HG03460 (cell line): ENCODE measurements at regions not wholly inside any gene's neighbourhood (a gene's known extent, or its start where the extent isn't known, plus 50 kb on each side); places are given as distances from the start of the nearest gene placed in this dataset.

Experiments used
- ATAC-seq: cut with Tn5 transposase; IDR thresholded peaks from one replicate; pipeline ENCODE4 v1.9.1; 2021; ENCODE audit not compliant: unreplicated experiment

- no peak for ATAC-seq
Measured at GRCh38 chr4:31343061-31343460, 622.9 kb downstream of the PCDH7 start.

DNA sequence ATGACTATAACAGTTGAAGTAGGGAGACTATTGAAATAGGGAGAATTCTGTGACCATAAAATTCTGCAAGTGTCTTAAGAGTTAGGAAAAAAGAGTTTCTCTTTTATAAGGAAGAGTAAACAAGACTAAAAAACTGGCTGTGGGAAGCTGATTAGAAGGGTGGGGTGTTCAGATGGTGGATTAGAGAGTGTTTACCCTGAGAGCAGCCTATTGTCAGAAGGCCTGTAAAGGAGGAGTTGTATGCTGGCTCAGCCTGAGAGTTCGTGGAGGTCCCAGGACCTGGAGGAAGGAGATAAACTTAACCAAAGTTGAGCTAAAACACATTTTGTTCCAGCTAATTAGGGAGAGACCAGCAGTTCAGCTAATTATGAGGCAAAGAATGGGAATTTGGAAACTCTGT, 629.7 kb downstream of the PCDH7 start:
- no peak for ATAC-seq

DNA sequence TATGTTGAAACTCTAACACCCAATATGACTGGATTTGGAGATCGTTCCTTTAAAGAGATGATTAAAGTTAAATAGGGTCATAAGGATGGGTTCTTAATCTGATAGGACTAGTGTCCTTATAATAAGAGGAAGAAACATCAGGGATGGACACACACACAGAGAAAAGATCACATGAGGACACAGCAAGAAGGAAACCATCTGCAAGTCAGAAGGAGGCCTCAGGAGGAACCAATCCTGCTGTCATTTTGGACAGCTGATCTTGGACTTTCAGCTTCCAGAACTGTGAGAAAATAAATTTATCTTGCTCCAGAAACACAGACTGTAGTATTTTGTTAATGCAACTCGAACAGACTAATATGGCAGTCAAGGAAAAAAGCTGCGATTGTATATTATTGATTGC, 631.5 kb downstream of the PCDH7 start:
- ATAC-seq: no peak

GRCh38 chr4:31356839-31357238, 636.7 kb downstream of the PCDH7 start:
- no peak for ATAC-seq

DNA sequence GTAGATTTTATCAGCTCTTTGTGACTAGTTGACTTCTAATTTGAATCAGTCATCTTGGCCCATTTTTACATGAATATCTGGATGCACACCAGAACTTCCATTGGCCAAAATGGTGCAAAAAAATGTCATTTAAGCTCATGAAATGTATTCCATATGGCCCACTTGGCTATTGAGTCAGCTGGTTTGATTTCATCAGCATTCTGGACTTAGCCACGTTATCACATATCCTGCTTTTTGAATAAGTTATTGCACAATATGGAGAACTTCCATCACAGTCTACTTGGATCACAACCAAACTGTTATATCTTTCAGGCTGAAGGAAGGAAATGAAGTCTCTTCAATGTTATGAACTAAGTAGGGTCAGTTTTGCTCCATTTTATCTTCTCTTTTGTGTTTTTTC, 640.6 kb downstream of the PCDH7 start:
- ATAC-seq: no peak

- ATAC-seq: no peak
Measured at GRCh38 chr4:31362756-31363155, 642.6 kb downstream of the PCDH7 start.

GRCh38 chr4:31365006-31365690, 645.0 kb downstream of the PCDH7 start:
- ATAC-seq: no peak

DNA sequence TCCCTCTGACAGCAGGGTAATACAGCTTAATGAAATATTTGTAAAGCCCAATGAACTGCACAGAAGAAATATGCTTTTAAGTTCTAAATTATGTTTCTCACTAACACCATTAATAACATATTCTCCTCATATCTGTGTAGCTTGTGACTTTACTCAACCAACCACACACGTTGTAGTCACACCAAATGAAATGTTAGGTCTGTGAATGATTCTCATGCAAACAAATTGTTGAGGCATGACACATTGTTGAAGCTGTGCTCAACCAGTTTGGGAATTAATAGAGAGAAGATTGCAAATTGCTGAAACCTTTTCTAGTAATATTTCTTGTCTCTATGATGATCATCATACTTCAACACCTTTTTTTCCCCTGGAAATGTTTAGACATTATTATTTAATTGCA, 645.9 kb downstream of the PCDH7 start:
- no peak for ATAC-seq

- peak; percentile 93 for ATAC-seq
Measured at GRCh38 chr4:31370866-31371465, 650.8 kb downstream of the PCDH7 start.

GRCh38 chr4:31374256-31374960, 654.2 kb downstream of the PCDH7 start:
- no peak for ATAC-seq

GRCh38 chr4:31375936-31376335, 655.8 kb downstream of the PCDH7 start:
- ATAC-seq: no peak

DNA sequence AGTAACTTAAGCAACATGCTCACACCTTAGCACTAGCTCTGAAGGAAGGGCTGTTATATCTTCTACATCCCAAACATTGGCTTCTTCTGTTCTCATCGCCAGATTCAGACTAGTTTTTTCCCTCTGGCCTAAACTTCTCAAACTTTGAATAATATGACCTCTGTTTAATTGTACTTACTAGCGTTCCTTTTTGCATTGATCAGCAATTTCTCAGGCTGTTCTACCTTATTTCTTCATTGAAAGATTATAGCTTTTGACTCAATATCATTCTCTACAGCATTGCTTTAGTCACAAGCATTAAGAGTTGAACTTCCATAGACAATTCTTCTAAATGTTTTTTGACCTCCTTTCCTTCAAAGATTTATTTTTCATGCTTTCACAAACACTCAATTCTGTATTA, 659.2 kb downstream of the PCDH7 start:
- ATAC-seq: no peak

- no peak for ATAC-seq
Measured at GRCh38 chr4:31383767-31384166, 663.6 kb downstream of the PCDH7 start.

- ATAC-seq: no peak
Measured at GRCh38 chr4:31390849-31391248, 670.7 kb downstream of the PCDH7 start.

DNA sequence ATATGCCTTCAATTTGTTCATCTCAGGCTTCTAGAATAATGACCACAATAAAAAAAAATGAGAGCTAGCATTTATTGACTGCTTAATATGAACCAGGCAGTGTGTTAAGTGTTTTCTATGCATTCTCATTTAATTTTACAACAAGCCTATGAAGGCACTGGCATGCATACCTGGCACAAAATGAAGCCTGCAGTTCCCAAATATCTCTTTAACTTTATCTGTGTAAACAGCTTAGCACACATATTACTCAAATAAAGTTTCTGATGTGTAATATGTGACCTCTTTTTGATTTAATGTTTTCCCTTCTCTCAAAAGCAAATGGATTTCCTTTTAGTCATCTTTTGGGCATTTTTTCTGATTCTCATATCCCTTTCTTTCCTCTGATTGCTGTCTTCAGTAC, 671.8 kb downstream of the PCDH7 start:
- no peak for ATAC-seq

GRCh38 chr4:31392923-31393322, 672.8 kb downstream of the PCDH7 start:
- no peak for ATAC-seq

GRCh38 chr4:31408121-31408520, 688.0 kb downstream of the PCDH7 start:
- ATAC-seq: no peak

- ATAC-seq: no peak
Measured at GRCh38 chr4:31411565-31411964, 691.4 kb downstream of the PCDH7 start.

DNA sequence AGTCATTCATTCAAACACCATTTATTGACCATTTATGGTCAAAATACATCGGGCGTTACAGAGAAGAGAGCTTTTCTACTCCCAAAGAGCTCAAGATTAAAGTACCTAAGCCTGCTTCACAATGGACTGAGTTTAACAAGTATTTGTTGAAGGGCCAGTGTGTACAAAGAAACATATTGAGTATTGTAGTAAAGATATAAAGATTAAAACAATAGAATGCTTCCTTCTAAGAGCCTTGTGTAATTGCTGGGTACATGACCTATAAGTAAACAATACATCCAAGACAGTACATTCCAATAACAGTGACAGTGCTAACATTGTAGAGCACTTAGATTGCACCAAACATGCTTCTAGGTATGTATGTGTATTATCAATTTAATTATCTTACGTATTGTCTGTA, 695.5 kb downstream of the PCDH7 start:
- no peak for ATAC-seq

- ATAC-seq: no peak
Measured at GRCh38 chr4:31416498-31416897, 696.3 kb downstream of the PCDH7 start.

- no peak for ATAC-seq
Measured at GRCh38 chr4:31417040-31417439, 696.9 kb downstream of the PCDH7 start.

DNA sequence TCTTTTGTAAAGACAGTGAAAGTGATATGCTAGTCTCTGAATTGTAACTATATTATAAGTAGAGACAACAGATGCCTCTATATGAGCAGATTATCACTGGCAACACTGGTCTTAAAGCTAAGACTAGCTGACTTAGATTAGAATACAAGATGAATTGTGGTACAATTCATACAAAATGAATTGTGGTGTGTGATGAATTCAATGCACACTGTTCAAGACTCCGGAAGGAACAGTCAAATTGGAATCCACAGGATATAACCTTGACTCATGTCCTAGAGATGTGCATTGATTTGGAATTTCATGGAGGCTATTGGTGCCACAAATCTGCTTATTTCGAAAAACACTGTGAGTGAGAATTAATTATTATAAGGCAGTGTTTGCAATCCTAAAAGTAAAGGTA, 701.8 kb downstream of the PCDH7 start:
- no peak for ATAC-seq
